ENCODE measurements at regions not wholly inside any gene's neighbourhood (a gene's known extent, or its start where the extent isn't known, plus 50 kb on each side); places are given as distances from the start of the nearest gene placed in this dataset.

GRCh38 chr3:144104679-144105078, 133.1 kb downstream of the DIPK2A start:
- Histone ChIP-seq H4K91ac (ENCODE audit: low read length) (no peak overlapping the region), H3K9me3 (ENCODE audit: control insufficient read depth, low read length) (no peaks in the 10 kb centered on the region), H3K23ac (ENCODE audit: low read length in 2 of 2) (no peak overlapping the region), H2BK15ac (ENCODE audit: low read depth, poor library complexity, severe bottlenecking) (no peak overlapping the region), H4K8ac (ENCODE audit: low read length) (no peak overlapping the region), H2AFZ (ENCODE audit: low read depth, low read length) (no peak overlapping the region), H2BK12ac (ENCODE audit: low read length in 2 of 2) (no peak overlapping the region), H3K4ac (ENCODE audit: low read depth in 1 of 2, low read length in 2 of 2) (no peak overlapping the region), H2BK120ac (ENCODE audit: low read depth, low read length) (no peak overlapping the region), H3K27ac (ENCODE audit: low read length, poor library complexity, severe bottlenecking) (no peak overlapping the region), H3K79me1 (replicated peaks; ENCODE audit: low read length, poor library complexity, severe bottlenecking) (no peaks in the 10 kb centered on the region), H3K9ac (ENCODE audit: low read length) (no peak overlapping the region), H2AK5ac (ENCODE audit: low read length, severe bottlenecking) (no peak overlapping the region), H2BK5ac (ENCODE audit: low read depth, low read length, poor library complexity, severe bottlenecking) (no peak overlapping the region), H3K27me3 (ENCODE audit: control insufficient read depth in 1 of 2, insufficient read depth in 1 of 2, low read length in 2 of 2) (no peaks in the 10 kb centered on the region), H3K18ac (ENCODE audit: low read depth in 1 of 2, low read length in 2 of 2) (no peak overlapping the region), H3K4me3 (ENCODE audit: insufficient read depth in 1 of 2, low read depth in 1 of 2, low read length in 2 of 2) (no peak overlapping the region), H3K4me1 (ENCODE audit: control insufficient read depth, insufficient read depth, low read depth, low read length) (peaks cover 3% of the 10 kb centered on the region), H3K14ac (ENCODE audit: low read length in 2 of 2) (no peak overlapping the region), H3K36me3 (ENCODE audit: control insufficient read depth in 1 of 2, insufficient read depth in 2 of 2, low read depth in 1 of 2, low read length in 2 of 2) (no peaks in the 10 kb centered on the region), H3K4me2 (ENCODE audit: low read length, poor library complexity, severe bottlenecking) (no peak overlapping the region)
- WGBS = 100% methylated on average over 1 of the region's 1 CpG
- no peak for DNase-seq

- no peak overlapping the region for H4K8ac ChIP-seq (ENCODE audit: low read length)
- 91% methylated on average over 3 of the region's 3 CpGs for WGBS
- no peak for DNase-seq
- no peak overlapping the region for H4K91ac ChIP-seq (ENCODE audit: low read length)
- no peak overlapping the region for H3K18ac ChIP-seq (ENCODE audit: low read depth in 1 of 2, low read length in 2 of 2)
- H3K9me3 ChIP-seq (ENCODE audit: control insufficient read depth, low read length) = no peaks in the 10 kb centered on the region
- H2BK12ac ChIP-seq (ENCODE audit: low read length in 2 of 2) = no peak overlapping the region
- H3K27ac ChIP-seq (ENCODE audit: low read length, poor library complexity, severe bottlenecking) = peak overlapping the region; percentile 20
- no peak overlapping the region for H3K14ac ChIP-seq (ENCODE audit: low read length in 2 of 2)
- no peak overlapping the region for H3K4ac ChIP-seq (ENCODE audit: low read depth in 1 of 2, low read length in 2 of 2)
- no peaks in the 10 kb centered on the region for H3K27me3 ChIP-seq (ENCODE audit: control insufficient read depth in 1 of 2, insufficient read depth in 1 of 2, low read length in 2 of 2)
- H3K4me3 ChIP-seq (ENCODE audit: insufficient read depth in 1 of 2, low read depth in 1 of 2, low read length in 2 of 2) = no peak overlapping the region
- H2AFZ ChIP-seq (ENCODE audit: low read depth, low read length) = no peak overlapping the region
- no peak overlapping the region for H2AK5ac ChIP-seq (ENCODE audit: low read length, severe bottlenecking)
- H3K79me1 ChIP-seq (replicated peaks; ENCODE audit: low read length, poor library complexity, severe bottlenecking) = no peaks in the 10 kb centered on the region
- H2BK5ac ChIP-seq (ENCODE audit: low read depth, low read length, poor library complexity, severe bottlenecking) = no peak overlapping the region
- no peak overlapping the region for H2BK15ac ChIP-seq (ENCODE audit: low read depth, poor library complexity, severe bottlenecking)
- H3K9ac ChIP-seq (ENCODE audit: low read length) = no peak overlapping the region
- no peak overlapping the region for H3K23ac ChIP-seq (ENCODE audit: low read length in 2 of 2)
- H3K36me3 ChIP-seq (ENCODE audit: control insufficient read depth in 1 of 2, insufficient read depth in 2 of 2, low read depth in 1 of 2, low read length in 2 of 2) = no peaks in the 10 kb centered on the region
- peaks cover 1% of the 10 kb centered on the region for H3K4me1 ChIP-seq (ENCODE audit: control insufficient read depth, insufficient read depth, low read depth, low read length)
- no peak overlapping the region for H3K4me2 ChIP-seq (ENCODE audit: low read length, poor library complexity, severe bottlenecking)
- H2BK120ac ChIP-seq (ENCODE audit: low read depth, low read length) = no peak overlapping the region
These were observed 133.9 kb downstream of the DIPK2A start for GRCh38 chr3:144105542-144105941.

- 96% methylated on average over 2 of the region's 3 CpGs for WGBS
- Histone ChIP-seq H2AFZ (ENCODE audit: low read depth, low read length) (no peak overlapping the region), H3K4me3 (ENCODE audit: insufficient read depth in 1 of 2, low read depth in 1 of 2, low read length in 2 of 2) (no peak overlapping the region), H3K4me1 (ENCODE audit: control insufficient read depth, insufficient read depth, low read depth, low read length) (peaks cover 1% of the 10 kb centered on the region), H2BK5ac (ENCODE audit: low read depth, low read length, poor library complexity, severe bottlenecking) (no peak overlapping the region), H3K36me3 (ENCODE audit: control insufficient read depth in 1 of 2, insufficient read depth in 2 of 2, low read depth in 1 of 2, low read length in 2 of 2) (no peaks in the 10 kb centered on the region), H4K8ac (ENCODE audit: low read length) (no peak overlapping the region), H3K23ac (ENCODE audit: low read length in 2 of 2) (no peak overlapping the region), H2BK120ac (ENCODE audit: low read depth, low read length) (no peak overlapping the region), H3K79me1 (replicated peaks; ENCODE audit: low read length, poor library complexity, severe bottlenecking) (no peaks in the 10 kb centered on the region), H2BK15ac (ENCODE audit: low read depth, poor library complexity, severe bottlenecking) (no peak overlapping the region), H3K4me2 (ENCODE audit: low read length, poor library complexity, severe bottlenecking) (no peak overlapping the region), H4K91ac (ENCODE audit: low read length) (no peak overlapping the region), H3K9me3 (ENCODE audit: control insufficient read depth, low read length) (no peaks in the 10 kb centered on the region), H3K27ac (ENCODE audit: low read length, poor library complexity, severe bottlenecking) (no peak overlapping the region), H3K9ac (ENCODE audit: low read length) (no peak overlapping the region), H3K27me3 (ENCODE audit: control insufficient read depth in 1 of 2, insufficient read depth in 1 of 2, low read length in 2 of 2) (no peaks in the 10 kb centered on the region), H2BK12ac (ENCODE audit: low read length in 2 of 2) (no peak overlapping the region), H2AK5ac (ENCODE audit: low read length, severe bottlenecking) (no peak overlapping the region), H3K4ac (ENCODE audit: low read depth in 1 of 2, low read length in 2 of 2) (no peak overlapping the region), H3K14ac (ENCODE audit: low read length in 2 of 2) (no peak overlapping the region), H3K18ac (ENCODE audit: low read depth in 1 of 2, low read length in 2 of 2) (no peak overlapping the region)
- DNase-seq = no peak
These were observed 135.3 kb downstream of the DIPK2A start for GRCh38 chr3:144106970-144107369.

- Histone ChIP-seq H3K79me1 (replicated peaks; ENCODE audit: low read length, poor library complexity, severe bottlenecking) (no peaks in the 10 kb centered on the region), H3K14ac (ENCODE audit: low read length in 2 of 2) (no peak overlapping the region), H2BK5ac (ENCODE audit: low read depth, low read length, poor library complexity, severe bottlenecking) (no peak overlapping the region), H3K4me1 (ENCODE audit: control insufficient read depth, insufficient read depth, low read depth, low read length) (peaks cover 1% of the 10 kb centered on the region), H3K36me3 (ENCODE audit: control insufficient read depth in 1 of 2, insufficient read depth in 2 of 2, low read depth in 1 of 2, low read length in 2 of 2) (no peaks in the 10 kb centered on the region), H2BK12ac (ENCODE audit: low read length in 2 of 2) (no peak overlapping the region), H2BK120ac (ENCODE audit: low read depth, low read length) (no peak overlapping the region), H3K27ac (ENCODE audit: low read length, poor library complexity, severe bottlenecking) (no peak overlapping the region), H2AK5ac (ENCODE audit: low read length, severe bottlenecking) (no peak overlapping the region), H3K9me3 (ENCODE audit: control insufficient read depth, low read length) (no peaks in the 10 kb centered on the region), H3K23ac (ENCODE audit: low read length in 2 of 2) (no peak overlapping the region), H2AFZ (ENCODE audit: low read depth, low read length) (no peak overlapping the region), H3K9ac (ENCODE audit: low read length) (no peak overlapping the region), H4K91ac (ENCODE audit: low read length) (no peak overlapping the region), H3K18ac (ENCODE audit: low read depth in 1 of 2, low read length in 2 of 2) (no peak overlapping the region), H3K4ac (ENCODE audit: low read depth in 1 of 2, low read length in 2 of 2) (no peak overlapping the region), H3K27me3 (ENCODE audit: control insufficient read depth in 1 of 2, insufficient read depth in 1 of 2, low read length in 2 of 2) (no peaks in the 10 kb centered on the region), H2BK15ac (ENCODE audit: low read depth, poor library complexity, severe bottlenecking) (no peak overlapping the region), H3K4me2 (ENCODE audit: low read length, poor library complexity, severe bottlenecking) (no peak overlapping the region), H3K4me3 (ENCODE audit: insufficient read depth in 1 of 2, low read depth in 1 of 2, low read length in 2 of 2) (no peak overlapping the region), H4K8ac (ENCODE audit: low read length) (no peak overlapping the region)
- no CpG with 5 or more reads among the region's 1 CpG for WGBS
- no peak for DNase-seq
These were observed 136.3 kb downstream of the DIPK2A start for GRCh38 chr3:144107923-144108322.
